ENCODE measurements at regions not wholly inside any gene's neighbourhood (a gene's known extent, or its start where the extent isn't known, plus 50 kb on each side); places are given as distances from the start of the nearest gene placed in this dataset.

GRCh38 chr2:234672498-234673150, 175.7 kb upstream of the ARL4C start:
- no peak for TF ChIP-seq CTCF (IDR thresholded peaks at IDR 0.05)
- no peak for TF ChIP-seq POLR2A (IDR thresholded peaks at IDR 0.05)
- no peak for TF ChIP-seq POLR2AphosphoS5 (IDR thresholded peaks at IDR 0.05; ENCODE audit: insufficient read depth in 1 of 2, low read depth in 1 of 2)

All from vagina (tissue), 2 donors.